H1 (cell line): ENCODE measurements at regions not wholly inside any gene's neighbourhood (a gene's known extent, or its start where the extent isn't known, plus 50 kb on each side); places are given as distances from the start of the nearest gene placed in this dataset.

Experiments used
- CTCF ChIA-PET: fragments of 300-600 bp; sonication (Branson Sonifier 250); formaldehyde crosslinking; loops from one replicate; lab custom pipeline; 2021; ENCODE audit not compliant: partially characterized antibody; lab: Charles Lee
- POLR2A ChIA-PET: fragments of 300-600 bp; sonication (Branson Sonifier 250); formaldehyde crosslinking; loops from one replicate; lab custom pipeline; 2021; ENCODE audit warnings: inconsistent platforms; ENCODE audit not compliant: partially characterized antibody; lab: Charles Lee
- DNase-seq, 2 experiments: peaks; one replicate each; pipeline versions ENCODE4 v3.0.0 to v3.0.0-alpha.2; 2010 to 2022; ENCODE audit warnings: low spot score in 2 of 2, low read depth in 1 of 2, mixed read lengths in 1 of 2
- FAIRE-seq: peaks from 2 replicates; lab custom pipeline; 2011; peaks lifted over from hg19 to GRCh38; lab: Jason Lieb, UNC
- H2AFZ ChIP-seq: 2 replicates; pipeline ENCODE4 v1.8.1; 2012; ENCODE audit warnings: low read length, inconsistent platforms
- H2AK5ac ChIP-seq: 2 replicates; pipeline ENCODE4 v1.6.1; 2013; ENCODE audit warnings: low read depth, low read length
- H2BK120ac ChIP-seq: replicated peaks from 2 replicates; pipeline ENCODE3; 2013; ENCODE audit warnings: low read depth, low read length, inconsistent platforms
- H2BK12ac ChIP-seq: 2 replicates; pipeline ENCODE4 v1.6.1; 2013; ENCODE audit warnings: low read depth, low read length
- H2BK15ac ChIP-seq: 2 replicates; pipeline ENCODE4 v1.6.1; 2013; ENCODE audit warnings: low read length
- H2BK20ac ChIP-seq: 2 replicates; pipeline ENCODE4 v1.6.1; 2013; ENCODE audit warnings: low read length
- H2BK5ac ChIP-seq: 2 replicates; pipeline ENCODE4 v1.6.1; 2013; ENCODE audit warnings: low read depth, low read length
- H3K14ac ChIP-seq: 2 replicates; pipeline ENCODE4 v1.6.1; 2013; ENCODE audit warnings: inconsistent platforms; ENCODE audit not compliant: insufficient read length
- H3K18ac ChIP-seq: 2 replicates; pipeline ENCODE4 v1.6.1; 2013; ENCODE audit warnings: low read length; ENCODE audit errors: extremely low read depth
- H3K23ac ChIP-seq: 2 replicates; pipeline ENCODE4 v1.6.1; 2013; ENCODE audit warnings: inconsistent platforms; ENCODE audit not compliant: insufficient read length
- H3K23me2 ChIP-seq: 2 replicates; pipeline ENCODE4 v1.6.1; 2013; ENCODE audit warnings: low read depth, low read length
- H3K27ac ChIP-seq: 2 replicates; pipeline ENCODE4 v1.6.1; 2011; ENCODE audit warnings: low read depth, low read length, inconsistent platforms
- H3K27me3 ChIP-seq, 4 experiments: replicated peaks in 1 of 4; 1 replicate in 1 of 4; 2 replicates in 3 of 4; pipeline versions ENCODE4 v1.6.1 to v1.8.1; 2011 to 2013; ENCODE audit warnings: low read length in 3 of 4, mild to moderate bottlenecking in 3 of 4, inconsistent platforms in 2 of 4, mixed read lengths in 2 of 4, moderate library complexity in 1 of 4; ENCODE audit not compliant: control insufficient read depth in 3 of 4, insufficient read depth in 3 of 4; ENCODE audit errors: extremely low read depth in 1 of 4
- H3K36me3 ChIP-seq, 4 experiments: 2 replicates each; pipeline versions ENCODE4 v1.6.1 to v1.8.1; 2011 to 2013; ENCODE audit warnings: mild to moderate bottlenecking in 4 of 4, low read length in 3 of 4, moderate library complexity in 2 of 4, control low read depth in 1 of 4, inconsistent platforms in 1 of 4; ENCODE audit not compliant: insufficient read depth in 4 of 4, control insufficient read depth in 2 of 4
- H3K4ac ChIP-seq: replicated peaks from 2 replicates; pipeline ENCODE3; 2013; ENCODE audit warnings: low read length, low read depth, mixed read lengths, inconsistent platforms; ENCODE audit not compliant: insufficient read length
- H3K4me1 ChIP-seq, 4 experiments: replicated peaks in 1 of 4; 1 replicate in 1 of 4; 2 replicates in 3 of 4; pipeline versions ENCODE4 v1.6.1 to v1.8.1; 2011 to 2013; ENCODE audit warnings: low read length in 3 of 4, inconsistent platforms in 2 of 4, mixed read lengths in 1 of 4; ENCODE audit not compliant: insufficient read depth in 4 of 4, control insufficient read depth in 3 of 4
- H3K4me2 ChIP-seq, 2 experiments: 2 replicates each; pipeline versions ENCODE4 v1.6.1 to v1.8.1; 2011 to 2013; ENCODE audit warnings: low read depth in 2 of 2, low read length in 2 of 2, control low read depth in 1 of 2, inconsistent platforms in 1 of 2, mild to moderate bottlenecking in 1 of 2; ENCODE audit not compliant: insufficient read depth in 1 of 2
- H3K4me3 ChIP-seq, 4 experiments: fragments of 200-600, 300-600 bp in 1 of 4; sonication (generic), shearing (Covaris generic), sonication (Bioruptor Twin) in 1 of 4; 2 replicates each; pipeline versions ENCODE4 v1.5.1 to v1.8.1; 2011 to 2016; ENCODE audit warnings: low read length in 4 of 4, low read depth in 3 of 4, control low read depth in 2 of 4, inconsistent platforms in 2 of 4, mild to moderate bottlenecking in 2 of 4, mixed read lengths in 1 of 4, moderate library complexity in 1 of 4; ENCODE audit not compliant: insufficient read depth in 2 of 4; ENCODE audit errors: extremely low read depth in 1 of 4
- H3K56ac ChIP-seq: replicated peaks from 2 replicates; pipeline ENCODE3; 2013; ENCODE audit warnings: low read depth, mild to moderate bottlenecking, mixed read lengths, low read length, inconsistent platforms; ENCODE audit not compliant: insufficient read length
- H3K79me1 ChIP-seq: 2 replicates; pipeline ENCODE4 v1.6.1; 2013; ENCODE audit warnings: low read depth, low read length, control low read depth
- H3K79me2 ChIP-seq, 2 experiments: 2 replicates each; pipeline versions ENCODE4 v1.6.1 to v1.8.1; 2012 to 2013; ENCODE audit warnings: low read length in 2 of 2, mild to moderate bottlenecking in 2 of 2, inconsistent platforms in 1 of 2; ENCODE audit not compliant: insufficient read depth in 2 of 2, control insufficient read depth in 1 of 2
- H3K9ac ChIP-seq, 4 experiments: replicated peaks in 1 of 4; 1 replicate in 1 of 4; 2 replicates in 3 of 4; pipeline versions ENCODE4 v1.6.1 to v1.8.1; 2011 to 2013; ENCODE audit warnings: low read depth in 3 of 4, low read length in 3 of 4, control low read depth in 2 of 4, mild to moderate bottlenecking in 2 of 4, moderate library complexity in 2 of 4, inconsistent platforms in 1 of 4; ENCODE audit errors: extremely low read depth in 1 of 4
- H3K9me3 ChIP-seq, 2 experiments: 2 replicates each; pipeline versions ENCODE4 v1.6.1 to v1.8.1; 2012 to 2013; ENCODE audit warnings: mild to moderate bottlenecking in 2 of 2, moderate library complexity in 2 of 2, control low read depth in 1 of 2, inconsistent platforms in 1 of 2, low read depth in 1 of 2, low read length in 1 of 2, mixed read lengths in 1 of 2; ENCODE audit not compliant: insufficient read depth in 2 of 2
- H4K20me1 ChIP-seq, 2 experiments: replicated peaks in 1 of 2; 2 replicates each; pipeline versions ENCODE3 to v1.8.1; 2011 to 2013; ENCODE audit warnings: inconsistent platforms in 2 of 2, low read length in 2 of 2, mild to moderate bottlenecking in 1 of 2; ENCODE audit not compliant: insufficient read depth in 2 of 2, control insufficient read depth in 1 of 2
- H4K5ac ChIP-seq: 2 replicates; pipeline ENCODE4 v1.6.1; 2013; ENCODE audit warnings: low read length, low read depth, mixed read lengths, inconsistent platforms; ENCODE audit not compliant: insufficient read length
- H4K8ac ChIP-seq: 2 replicates; pipeline ENCODE4 v1.8.0; 2013; ENCODE audit warnings: mild to moderate bottlenecking, moderate library complexity, low read length, inconsistent platforms; ENCODE audit not compliant: insufficient read depth; ENCODE audit errors: extremely low read depth
- H4K91ac ChIP-seq: replicated peaks from 2 replicates; pipeline ENCODE3; 2013; ENCODE audit warnings: low read length, mixed read lengths, inconsistent platforms; ENCODE audit not compliant: insufficient read length
- ASH2L ChIP-seq: fragments of 200-600, 300-600 bp; sonication (generic); IDR thresholded peaks from one replicate; pipeline ENCODE4 v1.7.1; 2017; ENCODE audit warnings: low read length
- CTBP2 ChIP-seq: IDR thresholded peaks from 2 replicates; pipeline ENCODE4 v1.7.0; 2011; ENCODE audit warnings: borderline replicate concordance, mild to moderate bottlenecking, moderate library complexity, mixed read lengths, low read length; ENCODE audit not compliant: insufficient read depth, insufficient read length
- HDAC2 ChIP-seq, 2 experiments: fragments of 300-600 bp in 1 of 2; sonication (generic) in 1 of 2; IDR thresholded peaks; 2 replicates each; pipeline ENCODE4 v1.6.1; 2011 to 2012; ENCODE audit warnings: low read depth in 2 of 2, low read length in 2 of 2, mild to moderate bottlenecking in 2 of 2, moderate library complexity in 2 of 2, borderline replicate concordance in 1 of 2, inconsistent platforms in 1 of 2
- JUN ChIP-seq: IDR thresholded peaks from 2 replicates; pipeline ENCODE4 v1.6.1; 2011; ENCODE audit warnings: low read depth, mild to moderate bottlenecking, improper control_type of control experiment, low read length
- KDM5A ChIP-seq: fragments of 200-600 bp; IDR thresholded peaks from 2 replicates; pipeline ENCODE4 v1.7.1; 2012; ENCODE audit warnings: mild to moderate bottlenecking, low read length, inconsistent platforms, mixed read lengths
- NANOG ChIP-seq: IDR thresholded peaks from 2 replicates; pipeline ENCODE4 v1.6.1; 2011; ENCODE audit warnings: low read length, low read depth, mild to moderate bottlenecking, inconsistent platforms; ENCODE audit not compliant: insufficient read depth, poor library complexity, severe bottlenecking
- RFX5 ChIP-seq: IDR thresholded peaks from 2 replicates; pipeline ENCODE4 v1.6.1; 2011; ENCODE audit warnings: low read depth, low read length, improper control_type of control experiment, borderline replicate concordance
- SIN3A ChIP-seq, 2 experiments: IDR thresholded peaks in 1 of 2; conservative IDR thresholded peaks in 1 of 2; 2 replicates each; pipeline ENCODE4 v1.6.1; 2011 to 2012; ENCODE audit warnings: low read length in 2 of 2, improper control_type of control experiment in 1 of 2, low read depth in 1 of 2, mild to moderate bottlenecking in 1 of 2
- SP2 ChIP-seq: IDR thresholded peaks from 2 replicates; pipeline ENCODE4 v1.6.1; 2012; ENCODE audit warnings: mild to moderate bottlenecking, low read length, inconsistent platforms
- SRF ChIP-seq: IDR thresholded peaks from 2 replicates; pipeline ENCODE4 v1.6.1; 2011; ENCODE audit warnings: mild to moderate bottlenecking, low read depth, low read length, moderate library complexity
- TEAD4 ChIP-seq: IDR thresholded peaks from 2 replicates; pipeline ENCODE4 v1.6.1; 2012; ENCODE audit warnings: low read depth, low read length, inconsistent platforms, mixed read lengths
- ZNF274 ChIP-seq: IDR thresholded peaks from 2 replicates; pipeline ENCODE4 v1.7.0; 2012; ENCODE audit warnings: low read length, borderline replicate concordance; ENCODE audit errors: extremely low read depth
- WGBS, 2 experiments: shearing (Covaris generic) in 1 of 2; methylation state at CpG; one replicate each; pipeline versions ENCODE4 v1.1.6 to v1.1.7; 2013 to 2015; ENCODE audit warnings: low lambda C conversion rate in 2 of 2, mixed read lengths in 2 of 2, inconsistent platforms in 1 of 2, low coverage in 1 of 2, missing lambda C conversion rate in 1 of 2; ENCODE audit not compliant: insufficient replicate concordance in 2 of 2, insufficient coverage in 1 of 2, insufficient read length in 1 of 2; ENCODE audit errors: extremely low coverage in 1 of 2, missing lambda C conversion rate in 1 of 2; 5-methylcytosine and 5-hydroxymethylcytosine counted together
- TF ChIP-seq, protein P1 (sequence below): IDR thresholded peaks from 2 replicates; pipeline ENCODE4 v1.6.1; 2011; ENCODE audit warnings: low read depth, mild to moderate bottlenecking, low read length; ENCODE audit not compliant: insufficient read depth

DNA sequence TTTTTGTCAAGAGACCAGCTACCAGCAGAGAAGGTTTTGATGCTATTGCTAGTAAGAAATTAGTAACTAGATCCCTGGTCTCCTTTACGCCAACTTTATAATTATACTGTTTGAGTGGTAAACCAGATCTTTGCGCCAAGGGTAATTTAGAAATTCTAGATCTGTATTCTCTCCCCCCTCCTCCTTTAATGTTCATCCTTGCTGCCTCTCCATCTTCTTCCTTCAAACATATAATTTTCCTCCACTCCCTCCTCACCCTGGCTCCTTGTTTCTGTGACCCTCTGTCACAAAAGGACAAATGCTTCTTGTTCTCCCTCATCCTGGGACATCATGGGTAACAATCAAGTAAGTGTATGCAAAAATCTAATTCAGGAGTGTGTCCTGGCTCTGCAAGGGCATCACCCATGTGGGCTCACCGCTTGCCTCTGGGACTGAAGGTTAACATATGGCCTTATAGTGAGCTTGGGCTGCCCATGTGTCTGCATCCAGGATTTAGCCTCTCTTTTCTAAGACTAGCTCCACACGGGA lies 121.2 kb downstream of the BAMBI start:
- H3K4me2 ChIP-seq, result no peak overlapping the region
- TF ChIP-seq SRF (no peak), ASH2L (no peak), RFX5 (no peak), HDAC2 (IDR thresholded peaks at IDR 0.05; ENCODE audit: borderline replicate concordance in 1 of 2, low read depth in 2 of 2, low read length in 2 of 2) (no peak), TEAD4 (no peak), NANOG (no peak), JUN (no peak), ZNF274 (no peak), CTBP2 (no peak), SIN3A (conservative IDR thresholded peaks at IDR 0.05 in 1 of 2, IDR thresholded peaks at IDR 0.05 in 1 of 2; ENCODE audit: low read depth in 1 of 2, low read length in 2 of 2) (no peak), KDM5A (no peak), SP2 (no peak)
- TF ChIP-seq, protein P1, sequence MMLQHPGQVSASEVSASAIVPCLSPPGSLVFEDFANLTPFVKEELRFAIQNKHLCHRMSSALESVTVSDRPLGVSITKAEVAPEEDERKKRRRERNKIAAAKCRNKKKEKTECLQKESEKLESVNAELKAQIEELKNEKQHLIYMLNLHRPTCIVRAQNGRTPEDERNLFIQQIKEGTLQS, result no peak

More for the DNA sequence above, 121.2 kb downstream of the BAMBI start:
- Histone ChIP-seq H4K20me1 (no peaks in the 10 kb centered on the region), H3K14ac (no peak overlapping the region), H3K4me3 (no peak overlapping the region), H3K79me1 (no peaks in the 10 kb centered on the region), H2AK5ac (no peak overlapping the region), H3K36me3 (no peaks in the 10 kb centered on the region), H3K18ac (no peak overlapping the region), H3K4ac (no peak overlapping the region), H2BK120ac (no peak overlapping the region), H3K9me3 (no peaks in the 10 kb centered on the region), H4K5ac (no peak overlapping the region), H3K27me3 (no peaks in the 10 kb centered on the region), H4K8ac (no peak overlapping the region), H3K23ac (no peak overlapping the region), H3K27ac (no peak overlapping the region), H3K4me1 (no peaks in the 10 kb centered on the region; a peak in 1 of 7 replicates), H2AFZ (no peak overlapping the region), H2BK12ac (peak overlapping the region; percentile 61; the same call in 1 of the 2 replicates), H3K79me2 (no peaks in the 10 kb centered on the region), H2BK15ac (no peak overlapping the region), H3K23me2 (no peaks in the 10 kb centered on the region), H2BK20ac (no peak overlapping the region), H2BK5ac (no peak overlapping the region), H3K56ac (no peak overlapping the region), H4K91ac (no peak overlapping the region), H3K9ac (no peak overlapping the region)
- FAIRE-seq (no peak), DNase-seq (no peak)
- ChIA-PET CTCF (interaction anchor here (1.1 kb wide), 1 partner anchor 9 kb away, joined by 4 read pairs; no protein-coding TSS in a partner anchor), POLR2A (no interaction called here)
- WGBS, 2 experiments, result 90% methylated on average over 4 of the region's 4 CpGs; no CpG with 5 or more reads in 1 of the 2 experiments
